HEK293T (cell line): ENCODE measurements at regions not wholly inside any gene's neighbourhood (a gene's known extent, or its start where the extent isn't known, plus 50 kb on each side); places are given as distances from the start of the nearest gene placed in this dataset.

Experiments used
- ELF4 ChIP-seq: fragments of 450-650 bp; IDR thresholded peaks from 2 replicates; pipeline ENCODE4 v1.6.1; 2017; ENCODE audit warnings: antibody characterized with exemption
- HDGF ChIP-seq: fragments of 450-650 bp; IDR thresholded peaks from 2 replicates; pipeline ENCODE4 v1.6.1; 2017; ENCODE audit warnings: antibody characterized with exemption, borderline replicate concordance
- SUZ12 ChIP-seq: fragments of 450-650 bp; IDR thresholded peaks from 2 replicates; pipeline ENCODE4 v1.6.1; 2016; ENCODE audit warnings: mild to moderate bottlenecking

DNA sequence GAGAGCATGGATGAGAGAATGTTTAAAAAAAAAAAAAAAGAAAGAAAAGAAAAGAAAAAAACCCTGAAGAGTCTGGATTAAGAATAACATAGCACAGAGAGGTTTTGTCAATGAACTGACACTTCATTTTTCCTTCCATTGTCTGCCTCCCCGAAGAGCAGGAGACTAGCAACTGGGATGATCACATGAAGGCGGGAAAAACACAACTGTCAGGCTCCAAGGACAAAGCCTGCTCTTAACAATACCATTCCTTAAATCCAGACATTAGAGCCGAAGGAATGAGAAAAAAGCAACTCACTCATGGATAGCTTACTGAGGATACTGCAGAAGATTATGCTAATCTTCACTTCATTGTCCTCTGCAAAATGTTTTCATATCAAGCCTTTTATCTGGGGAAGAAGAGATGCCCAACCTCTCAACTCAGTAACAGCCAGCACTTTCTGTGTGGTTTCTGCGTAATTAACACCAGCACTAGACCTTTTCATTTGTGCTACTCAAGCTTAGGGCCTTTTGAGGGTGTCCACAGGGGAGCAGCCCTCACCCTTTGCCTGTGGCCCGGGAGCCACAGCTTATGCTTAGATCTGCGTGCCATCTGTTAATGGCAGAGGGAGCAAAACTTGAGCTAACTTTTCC is 182.3 kb downstream of the BARHL2 start:
- TF ChIP-seq ELF4 (no peak), HDGF (no peak), SUZ12 (no peak)
